Posterior vena cava (tissue), 2 donors: ENCODE measurements at regions not wholly inside any gene's neighbourhood (a gene's known extent, or its start where the extent isn't known, plus 50 kb on each side); places are given as distances from the start of the nearest gene placed in this dataset.
"Not testable (repeated sequence)": the region's sequence is repeated elsewhere in the genome, so short reads cannot be mapped to it uniquely, and the experiment has no call there.

ENCODE experiments used
- DNase-seq: peaks from one replicate; pipeline ENCODE4 v3.0.0-alpha.2; 2020; ENCODE audit warnings: low spot score
- intact Hi-C, 2 donors: fragments of 100-400 bp; cut with DNase I; formaldehyde crosslinking; loops; one replicate each; pipeline versions ENCODE4 v1.14.1 to v1.14.2; 2022 to 2023
- donor health status: DM: yes; HTN: yes; CAD: no.
- donor health status: DM: yes; HTN: yes; CAD: no.

GRCh38 chr14:105630293-105630934 lies 104.0 kb downstream of the TMEM121 start:
- intact Hi-C loops, DNase-seq: not testable (repeated sequence)

GRCh38 chr14:105630935-105631779 lies 104.8 kb downstream of the TMEM121 start:
- DNase-seq, intact Hi-C loops: not testable (repeated sequence)

- no peak for DNase-seq
- intact Hi-C loops, result no loop called here
Observed at GRCh38 chr14:105632010-105632409, 105.6 kb downstream of the TMEM121 start.

GRCh38 chr14:105633596-105633995 lies 107.2 kb downstream of the TMEM121 start:
- intact Hi-C loops, DNase-seq: not testable (repeated sequence)

- DNase-seq, result no peak
- intact Hi-C loops, result no loop called here
Observed at GRCh38 chr14:105635560-105635959, 109.2 kb downstream of the TMEM121 start.

GRCh38 chr14:105636021-105636420 lies 109.6 kb downstream of the TMEM121 start:
- DNase-seq, intact Hi-C loops: not testable (repeated sequence)

- intact Hi-C loops, result no loop called here
- DNase-seq, result no peak
Observed at GRCh38 chr14:105636935-105637334, 110.6 kb downstream of the TMEM121 start.

GRCh38 chr14:105637345-105637744 lies 111.0 kb downstream of the TMEM121 start:
- intact Hi-C loops, DNase-seq: not testable (repeated sequence)

- DNase-seq, intact Hi-C loops: not testable (repeated sequence)
Observed at GRCh38 chr14:105639969-105640931, 113.9 kb downstream of the TMEM121 start.

- intact Hi-C loops, result no loop called here
- DNase-seq, result no peak
Observed at GRCh38 chr14:105641075-105641937, 114.9 kb downstream of the TMEM121 start.

- peak; percentile 66 for DNase-seq
Observed at GRCh38 chr14:105641951-105642350, 115.6 kb downstream of the TMEM121 start.

GRCh38 chr14:105642486-105642885 lies 116.1 kb downstream of the TMEM121 start:
- DNase-seq, intact Hi-C loops: not testable (repeated sequence)

More at GRCh38 chr14:105641951-105642350, 115.6 kb downstream of the TMEM121 start:
- intact Hi-C loops, result not testable (repeated sequence)

- DNase-seq, result peak; percentile 52
Observed at GRCh38 chr14:105643406-105644052, 117.1 kb downstream of the TMEM121 start.

GRCh38 chr14:105644053-105644435 lies 117.7 kb downstream of the TMEM121 start:
- intact Hi-C loops, DNase-seq: not testable (repeated sequence)

More at GRCh38 chr14:105643406-105644052, 117.1 kb downstream of the TMEM121 start:
- intact Hi-C loops, result not testable (repeated sequence)

- DNase-seq, result peak; percentile 72
- intact Hi-C loops, result not testable (repeated sequence)
Observed at GRCh38 chr14:105644457-105644856, 118.1 kb downstream of the TMEM121 start.

GRCh38 chr14:105644891-105645290 lies 118.5 kb downstream of the TMEM121 start:
- intact Hi-C loops, DNase-seq: not testable (repeated sequence)

- intact Hi-C loops, DNase-seq: not testable (repeated sequence)
Observed at GRCh38 chr14:105645389-105645788, 119.0 kb downstream of the TMEM121 start.

GRCh38 chr14:105646175-105646574 lies 119.8 kb downstream of the TMEM121 start:
- intact Hi-C loops, result no loop called here
- DNase-seq, result peak; percentile 78
